HG03196 (cell line): ENCODE measurements at regions not wholly inside any gene's neighbourhood (a gene's known extent, or its start where the extent isn't known, plus 50 kb on each side); places are given as distances from the start of the nearest gene placed in this dataset.

Source experiments
- ATAC-seq: cut with Tn5 transposase; IDR thresholded peaks from one replicate; pipeline ENCODE4 v1.9.1; 2021; ENCODE audit not compliant: unreplicated experiment

DNA sequence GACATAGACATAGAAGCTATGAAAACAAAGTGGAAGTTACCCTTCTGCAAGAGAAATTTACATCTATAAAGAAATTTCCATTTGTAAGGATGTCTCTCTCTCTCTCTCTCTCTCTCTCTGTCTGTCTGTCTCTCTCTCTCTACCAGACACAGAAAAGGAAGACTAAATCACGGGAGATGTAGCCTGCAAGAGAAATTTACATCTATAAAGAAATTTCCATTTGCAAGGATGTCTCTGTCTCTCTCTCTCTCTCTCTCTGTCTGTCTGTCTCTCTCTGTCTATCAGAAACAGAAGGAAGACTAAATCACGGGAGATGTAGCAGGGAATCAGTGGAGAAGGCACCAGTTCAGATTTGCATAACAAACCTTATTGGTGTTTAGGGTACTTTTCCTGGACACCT lies 65.6 kb upstream of the CTSO start:
- no peak for ATAC-seq

DNA sequence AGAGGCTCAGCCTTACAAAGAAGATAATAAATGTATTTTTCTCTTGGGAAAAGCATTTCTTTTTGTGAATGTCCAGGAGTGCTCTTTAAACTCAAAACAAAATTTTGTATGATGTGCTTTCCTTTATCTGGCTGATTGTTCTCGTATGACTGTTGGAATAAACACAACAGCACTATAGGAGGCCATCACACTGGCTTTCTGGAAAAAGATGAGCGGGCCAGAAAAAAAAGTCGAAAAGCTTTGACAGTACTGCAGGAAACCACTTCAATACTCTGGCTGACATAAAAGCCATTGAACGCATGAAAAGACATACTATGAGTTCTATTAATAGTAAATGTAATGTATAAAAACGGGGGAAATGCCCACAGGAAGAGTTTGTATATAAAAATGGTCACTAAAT lies 64.7 kb upstream of the CTSO start:
- no peak for ATAC-seq

DNA sequence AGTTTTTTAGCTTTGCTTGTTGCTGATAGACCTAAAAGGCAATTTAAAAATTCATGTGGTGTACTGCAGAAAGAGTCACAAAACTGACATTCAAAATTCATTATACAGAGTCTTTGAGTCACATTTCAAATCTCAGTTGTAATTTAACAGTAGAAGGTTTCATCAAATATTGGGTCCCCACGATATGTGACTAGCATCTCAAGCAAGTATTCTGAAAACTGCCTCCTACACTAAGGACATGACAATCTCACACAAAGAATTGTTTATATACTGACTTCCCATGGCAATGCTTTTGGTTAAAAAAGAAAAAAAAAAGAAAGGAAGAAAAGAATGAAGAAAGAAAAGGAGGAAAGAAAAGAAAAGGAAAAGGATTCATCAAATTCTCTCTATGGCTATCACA lies 62.1 kb upstream of the CTSO start:
- ATAC-seq: no peak

DNA sequence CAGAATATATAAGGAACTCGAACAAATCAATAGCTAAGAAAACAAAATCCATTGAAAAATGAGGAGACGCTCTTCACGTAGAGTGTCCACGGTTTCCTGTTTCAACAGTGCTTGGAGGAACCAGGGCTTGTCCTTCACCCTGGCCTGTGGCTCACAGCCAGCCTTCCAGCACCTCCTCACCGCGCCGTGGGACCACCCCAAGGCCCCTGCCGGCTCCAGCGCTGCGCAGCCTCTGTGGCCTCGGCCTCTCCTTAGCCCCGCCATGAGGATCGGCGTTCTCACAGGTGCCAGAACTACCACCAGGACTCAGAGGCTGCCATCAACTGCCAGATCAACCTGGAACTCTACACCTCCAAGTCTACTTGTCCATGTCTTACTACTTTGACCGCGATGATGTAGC lies 52.5 kb upstream of the CTSO start:
- no peak for ATAC-seq
